ENCODE measurements at regions not wholly inside any gene's neighbourhood (a gene's known extent, or its start where the extent isn't known, plus 50 kb on each side); places are given as distances from the start of the nearest gene placed in this dataset.

DNA sequence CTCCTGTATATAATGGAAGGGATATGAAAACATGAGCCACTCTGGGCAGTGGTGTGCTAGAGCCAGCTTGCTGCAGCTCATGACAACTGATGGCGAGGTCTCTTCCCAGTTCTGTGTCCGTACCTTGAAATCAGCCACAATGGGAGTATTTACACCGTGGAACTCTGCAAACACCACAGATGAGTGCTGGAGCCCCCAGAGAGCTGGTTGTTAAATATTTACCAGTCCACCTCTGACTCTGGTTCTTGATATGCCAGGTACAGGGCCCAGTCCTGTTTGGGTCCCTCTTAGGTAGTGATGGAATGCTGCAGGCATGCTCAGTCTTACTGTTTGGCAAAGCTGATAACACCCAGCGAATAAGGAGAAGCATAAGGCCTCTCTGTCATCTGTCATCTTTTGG lies 116.1 kb upstream of the GLI2 start:
- no peaks in the 10 kb centered on the region for H3K9me2 ChIP-seq (replicated peaks; ENCODE audit: control insufficient read depth, low read length)
- no peaks in the 10 kb centered on the region for H3K79me2 ChIP-seq (ENCODE audit: control insufficient read depth, low read length)
- no peak overlapping the region for H3K27ac ChIP-seq (ENCODE audit: low read depth, low read length)
- H3K4me1 ChIP-seq (ENCODE audit: control insufficient read depth, low read length) = no peaks in the 10 kb centered on the region
- H3K4me2 ChIP-seq (ENCODE audit: low read length) = no peak overlapping the region
- H3K9me3 ChIP-seq (ENCODE audit: control insufficient read depth, insufficient read depth, low read length) = no peaks in the 10 kb centered on the region
- H3K36me3 ChIP-seq (ENCODE audit: control insufficient read depth, low read length) = no peaks in the 10 kb centered on the region
- H3K27me3 ChIP-seq (ENCODE audit: control insufficient read depth, low read length) = no peaks in the 10 kb centered on the region
- TF ChIP-seq, protein P1, sequence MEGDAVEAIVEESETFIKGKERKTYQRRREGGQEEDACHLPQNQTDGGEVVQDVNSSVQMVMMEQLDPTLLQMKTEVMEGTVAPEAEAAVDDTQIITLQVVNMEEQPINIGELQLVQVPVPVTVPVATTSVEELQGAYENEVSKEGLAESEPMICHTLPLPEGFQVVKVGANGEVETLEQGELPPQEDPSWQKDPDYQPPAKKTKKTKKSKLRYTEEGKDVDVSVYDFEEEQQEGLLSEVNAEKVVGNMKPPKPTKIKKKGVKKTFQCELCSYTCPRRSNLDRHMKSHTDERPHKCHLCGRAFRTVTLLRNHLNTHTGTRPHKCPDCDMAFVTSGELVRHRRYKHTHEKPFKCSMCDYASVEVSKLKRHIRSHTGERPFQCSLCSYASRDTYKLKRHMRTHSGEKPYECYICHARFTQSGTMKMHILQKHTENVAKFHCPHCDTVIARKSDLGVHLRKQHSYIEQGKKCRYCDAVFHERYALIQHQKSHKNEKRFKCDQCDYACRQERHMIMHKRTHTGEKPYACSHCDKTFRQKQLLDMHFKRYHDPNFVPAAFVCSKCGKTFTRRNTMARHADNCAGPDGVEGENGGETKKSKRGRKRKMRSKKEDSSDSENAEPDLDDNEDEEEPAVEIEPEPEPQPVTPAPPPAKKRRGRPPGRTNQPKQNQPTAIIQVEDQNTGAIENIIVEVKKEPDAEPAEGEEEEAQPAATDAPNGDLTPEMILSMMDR (IDR thresholded peaks at IDR 0.05; ENCODE audit: low read depth, low read length, poor library complexity, severe bottlenecking) = no peak
- no peak for TF ChIP-seq EZH2phosphoT487 (IDR thresholded peaks at IDR 0.05; ENCODE audit: borderline replicate concordance, low read length)
- no peaks in the 10 kb centered on the region for H3F3A ChIP-seq (ENCODE audit: control insufficient read depth, insufficient read depth)
- H4K20me1 ChIP-seq (ENCODE audit: control insufficient read depth, insufficient read depth, low read depth, low read length) = no peaks in the 10 kb centered on the region
- H3K4me3 ChIP-seq (ENCODE audit: low read length) = no peak overlapping the region

- Histone ChIP-seq H3F3A (ENCODE audit: control insufficient read depth, insufficient read depth) (no peaks in the 10 kb centered on the region), H3K79me2 (ENCODE audit: control insufficient read depth, low read length) (no peaks in the 10 kb centered on the region)
Measured at GRCh38 chr2:120620025-120620793, 115.5 kb upstream of the GLI2 start.

GRCh38 chr2:120622159-120622869 lies 113.4 kb upstream of the GLI2 start:
- no peaks in the 10 kb centered on the region for H3K79me2 ChIP-seq (ENCODE audit: control insufficient read depth, low read length)
- no peaks in the 10 kb centered on the region for H4K20me1 ChIP-seq (ENCODE audit: control insufficient read depth, insufficient read depth, low read depth, low read length)
- H3K4me3 ChIP-seq (ENCODE audit: low read length) = no peak overlapping the region
- no peaks in the 10 kb centered on the region for H3K27me3 ChIP-seq (ENCODE audit: control insufficient read depth, low read length)
- H3K27ac ChIP-seq (ENCODE audit: low read depth, low read length) = no peak overlapping the region
- H3K9me2 ChIP-seq (replicated peaks; ENCODE audit: control insufficient read depth, low read length) = no peaks in the 10 kb centered on the region
- no peaks in the 10 kb centered on the region for H3K4me1 ChIP-seq (ENCODE audit: control insufficient read depth, low read length)
- no peaks in the 10 kb centered on the region for H3K36me3 ChIP-seq (ENCODE audit: control insufficient read depth, low read length)
- H3F3A ChIP-seq (ENCODE audit: control insufficient read depth, insufficient read depth) = no peaks in the 10 kb centered on the region
- no peaks in the 10 kb centered on the region for H3K9me3 ChIP-seq (ENCODE audit: control insufficient read depth, insufficient read depth, low read length)
- no peak overlapping the region for H3K4me2 ChIP-seq (ENCODE audit: low read length)
- TF ChIP-seq EZH2phosphoT487 (IDR thresholded peaks at IDR 0.05; ENCODE audit: borderline replicate concordance, low read length) = no peak
- TF ChIP-seq, protein P1 (IDR thresholded peaks at IDR 0.05; ENCODE audit: low read depth, low read length, poor library complexity, severe bottlenecking) = no peak

More at GRCh38 chr2:120620025-120620793, 115.5 kb upstream of the GLI2 start:
- no peaks in the 10 kb centered on the region for H3K4me1 ChIP-seq (ENCODE audit: control insufficient read depth, low read length)
- no peaks in the 10 kb centered on the region for H4K20me1 ChIP-seq (ENCODE audit: control insufficient read depth, insufficient read depth, low read depth, low read length)
- no peak overlapping the region for H3K4me3 ChIP-seq (ENCODE audit: low read length)
- H3K36me3 ChIP-seq (ENCODE audit: control insufficient read depth, low read length) = no peaks in the 10 kb centered on the region
- H3K27me3 ChIP-seq (ENCODE audit: control insufficient read depth, low read length) = no peaks in the 10 kb centered on the region
- no peaks in the 10 kb centered on the region for H3K9me2 ChIP-seq (replicated peaks; ENCODE audit: control insufficient read depth, low read length)
- no peak overlapping the region for H3K4me2 ChIP-seq (ENCODE audit: low read length)
- TF ChIP-seq, protein P1 (IDR thresholded peaks at IDR 0.05; ENCODE audit: low read depth, low read length, poor library complexity, severe bottlenecking) = no peak
- no peak for TF ChIP-seq EZH2phosphoT487 (IDR thresholded peaks at IDR 0.05; ENCODE audit: borderline replicate concordance, low read length)
- H3K27ac ChIP-seq (ENCODE audit: low read depth, low read length) = no peak overlapping the region
- H3K9me3 ChIP-seq (ENCODE audit: control insufficient read depth, insufficient read depth, low read length) = no peaks in the 10 kb centered on the region
